IMR-90 (cell line): ENCODE measurements at regions not wholly inside any gene's neighbourhood (a gene's known extent, or its start where the extent isn't known, plus 50 kb on each side); places are given as distances from the start of the nearest gene placed in this dataset.

Experiments
- ATAC-seq: fragments of 200-7000 bp; cut with Tn5 transposase; 2 replicates; pipeline ENCODE4 v1.9.1; 2020; ENCODE audit warnings: low read depth, mild to moderate bottlenecking, moderate library complexity
- BruUV-seq: library from RNA; stranded (reverse); fragments of 400-500 nt; replicated peaks from 2 replicates; lab custom pipeline; 2021; lab: Mats Ljungman, UMichigan
- CTCF ChIA-PET: fragments of 300-600 bp; formaldehyde crosslinking; extraction: SDS; loops from one replicate; lab custom pipeline; 2021; ENCODE audit warnings: antibody characterized with exemption; lab: Yijun Ruan, JAX
- POLR2A ChIA-PET: fragments of 300-600 bp; sonication (Branson Sonifier 250); formaldehyde crosslinking; loops from one replicate; lab custom pipeline; 2022; ENCODE audit warnings: antibody characterized with exemption; ENCODE audit not compliant: unreplicated experiment; lab: Charles Lee
- DNase-seq: peaks from one replicate; pipeline ENCODE4 v3.0.0; 2013
- H2AFZ ChIP-seq: replicated peaks from 2 replicates; pipeline ENCODE3; 2013; ENCODE audit warnings: low read length, mild to moderate bottlenecking; ENCODE audit not compliant: poor library complexity
- H2AK5ac ChIP-seq: 2 replicates; pipeline ENCODE4 v1.6.1; 2013; ENCODE audit warnings: low read depth, low read length, inconsistent platforms
- H2AK9ac ChIP-seq: replicated peaks from 2 replicates; pipeline ENCODE3; 2013; ENCODE audit warnings: mild to moderate bottlenecking, low read depth, low read length, moderate library complexity; ENCODE audit not compliant: poor library complexity
- H2BK120ac ChIP-seq: 2 replicates; pipeline ENCODE4 v1.6.1; 2013; ENCODE audit warnings: low read depth, low read length, inconsistent platforms
- H2BK15ac ChIP-seq: 3 replicates; pipeline ENCODE4 v1.6.1; 2013; ENCODE audit warnings: low read depth, low read length, inconsistent platforms
- H2BK20ac ChIP-seq: 2 replicates; pipeline ENCODE4 v1.6.1; 2013; ENCODE audit warnings: low read depth, mild to moderate bottlenecking, inconsistent platforms, low read length, moderate library complexity
- H2BK5ac ChIP-seq: 2 replicates; pipeline ENCODE4 v1.6.1; 2013; ENCODE audit warnings: mild to moderate bottlenecking, low read depth, low read length, inconsistent platforms; ENCODE audit not compliant: poor library complexity, severe bottlenecking
- H3K14ac ChIP-seq: replicated peaks from 2 replicates; pipeline ENCODE4 v1.6.1; 2013; ENCODE audit warnings: low read depth, low read length, inconsistent platforms
- H3K18ac ChIP-seq: 2 replicates; pipeline ENCODE4 v1.6.1; 2013; ENCODE audit warnings: low read depth, low read length, control low read depth
- H3K23ac ChIP-seq: 2 replicates; pipeline ENCODE4 v1.6.1; 2013; ENCODE audit warnings: low read depth, low read length, inconsistent platforms
- H3K27ac ChIP-seq: 2 replicates; pipeline ENCODE4 v1.5.1; 2013; ENCODE audit warnings: mild to moderate bottlenecking, control low read depth, low read length; ENCODE audit not compliant: insufficient read depth
- H3K27me3 ChIP-seq: 2 replicates; pipeline ENCODE4 v1.6.1; 2013; ENCODE audit warnings: low read length; ENCODE audit not compliant: control insufficient read depth, insufficient read depth
- H3K36me3 ChIP-seq: 2 replicates; pipeline ENCODE4 v1.6.1; 2013; ENCODE audit warnings: low read length, mixed read lengths; ENCODE audit not compliant: control insufficient read depth, insufficient read depth
- H3K4ac ChIP-seq: 2 replicates; pipeline ENCODE4 v1.6.1; 2013; ENCODE audit warnings: low read depth, low read length, inconsistent platforms
- H3K4me1 ChIP-seq: 2 replicates; pipeline ENCODE4 v1.6.1; 2013; ENCODE audit warnings: low read length, mixed read lengths; ENCODE audit not compliant: control insufficient read depth, insufficient read depth
- H3K4me2 ChIP-seq: 2 replicates; pipeline ENCODE4 v1.6.1; 2013; ENCODE audit warnings: low read depth, mild to moderate bottlenecking, control low read depth, low read length, moderate library complexity
- H3K4me3 ChIP-seq: 2 replicates; pipeline ENCODE4 v1.5.1; 2013; ENCODE audit warnings: low read depth, mild to moderate bottlenecking, control low read depth, low read length, moderate library complexity; ENCODE audit not compliant: insufficient read depth
- H3K56ac ChIP-seq: 2 replicates; pipeline ENCODE4 v1.6.1; 2013; ENCODE audit warnings: low read length, inconsistent platforms; ENCODE audit not compliant: insufficient read depth; ENCODE audit errors: extremely low read depth
- H3K79me1 ChIP-seq, 2 experiments: 2 replicates each; pipeline ENCODE4 v1.6.1; 2013; ENCODE audit warnings: low read length in 2 of 2, inconsistent platforms in 1 of 2, low read depth in 1 of 2
- H3K9ac ChIP-seq: 2 replicates; pipeline ENCODE4 v1.6.1; 2013; ENCODE audit warnings: low read depth, low read length, control low read depth
- H3K9me1 ChIP-seq: 2 replicates; pipeline ENCODE4 v1.6.1; 2013; ENCODE audit warnings: low read length, inconsistent platforms; ENCODE audit not compliant: insufficient read depth
- H3K9me3 ChIP-seq: 2 replicates; pipeline ENCODE4 v1.6.1; 2013; ENCODE audit warnings: low read length; ENCODE audit not compliant: control insufficient read depth, insufficient read depth
- H4K20me1 ChIP-seq: 2 replicates; pipeline ENCODE4 v1.6.1; 2013; ENCODE audit warnings: low read length, inconsistent platforms; ENCODE audit not compliant: insufficient read depth
- H4K5ac ChIP-seq: 2 replicates; pipeline ENCODE4 v1.6.1; 2013; ENCODE audit warnings: mild to moderate bottlenecking, low read depth, low read length, control low read depth
- H4K8ac ChIP-seq, 2 experiments: 2 replicates each; pipeline ENCODE4 v1.6.1; 2013; ENCODE audit warnings: low read depth in 2 of 2, low read length in 2 of 2, control low read depth in 1 of 2, inconsistent platforms in 1 of 2
- H4K91ac ChIP-seq: 2 replicates; pipeline ENCODE4 v1.6.1; 2013; ENCODE audit warnings: low read depth, low read length, inconsistent platforms; ENCODE audit not compliant: insufficient read depth
- BHLHE40 ChIP-seq: fragments of 150-350 bp; IDR thresholded peaks from 2 replicates; pipeline ENCODE4 v1.6.1; 2016; ENCODE audit warnings: mild to moderate bottlenecking, low read depth, low read length
- CEBPB ChIP-seq: IDR thresholded peaks from 2 replicates; pipeline ENCODE4 v1.6.1; 2012; ENCODE audit warnings: low read depth, low read length, improper control_type of control experiment
- CHD1 ChIP-seq: IDR thresholded peaks from 2 replicates; pipeline ENCODE4 v1.6.1; 2012; ENCODE audit warnings: low read depth, low read length, improper control_type of control experiment
- CTCF ChIP-seq: conservative IDR thresholded peaks from 2 replicates; pipeline ENCODE4 v1.5.1; 2012; ENCODE audit warnings: mild to moderate bottlenecking, low read depth, low read length, improper control_type of control experiment
- ELK1 ChIP-seq: fragments of 150-350 bp; IDR thresholded peaks from 2 replicates; pipeline ENCODE4 v1.6.1; 2016; ENCODE audit warnings: low read depth, mild to moderate bottlenecking, low read length, moderate library complexity, borderline replicate concordance
- FOS ChIP-seq: fragments of 150-350 bp; IDR thresholded peaks from 2 replicates; pipeline ENCODE4 v1.6.1; 2016; ENCODE audit warnings: low read depth, low read length
- MAFK ChIP-seq: IDR thresholded peaks from 2 replicates; pipeline ENCODE4 v1.6.1; 2012; ENCODE audit warnings: low read depth, low read length, improper control_type of control experiment
- MAZ ChIP-seq: IDR thresholded peaks from 2 replicates; pipeline ENCODE4 v1.6.1; 2012; ENCODE audit warnings: low read depth, mild to moderate bottlenecking, low read length, improper control_type of control experiment, moderate library complexity, borderline replicate concordance
- MXI1 ChIP-seq: IDR thresholded peaks from 2 replicates; pipeline ENCODE4 v1.6.1; 2012; ENCODE audit warnings: low read depth, mild to moderate bottlenecking, low read length, moderate library complexity, borderline replicate concordance
- NFE2L2 ChIP-seq: fragments of 150-350 bp; IDR thresholded peaks from 2 replicates; pipeline ENCODE4 v1.6.1; 2016; ENCODE audit warnings: low read depth, mild to moderate bottlenecking, low read length
- POLR2A ChIP-seq: IDR thresholded peaks from 2 replicates; pipeline ENCODE4 v1.6.1; 2012; ENCODE audit warnings: mild to moderate bottlenecking, low read depth, low read length
- RAD21 ChIP-seq: IDR thresholded peaks from 2 replicates; pipeline ENCODE4 v1.6.1; 2012; ENCODE audit warnings: low read length, improper control_type of control experiment
- RCOR1 ChIP-seq: IDR thresholded peaks from 2 replicates; pipeline ENCODE4 v1.6.1; 2012; ENCODE audit warnings: mild to moderate bottlenecking, low read length, improper control_type of control experiment; ENCODE audit not compliant: insufficient replicate concordance
- RFX5 ChIP-seq: IDR thresholded peaks from 2 replicates; pipeline ENCODE4 v1.8.0; 2012; ENCODE audit warnings: low read depth, mild to moderate bottlenecking, low read length, moderate library complexity
- SMC3 ChIP-seq: fragments of 150-350 bp; IDR thresholded peaks from 2 replicates; pipeline ENCODE4 v1.6.1; 2016; ENCODE audit warnings: low read depth, mild to moderate bottlenecking, antibody characterized with exemption, low read length, moderate library complexity
- WGBS, 2 experiments: methylation state at CpG; one replicate each; pipeline versions ENCODE4 v1.1.5 to v1.1.7; 2013; ENCODE audit warnings: missing lambda C conversion rate in 2 of 2; ENCODE audit not compliant: insufficient read length in 1 of 2; ENCODE audit errors: extremely low coverage in 2 of 2; 5-methylcytosine and 5-hydroxymethylcytosine counted together
- dilution Hi-C: fragments of 300-500 bp; cut with HindIII; formaldehyde crosslinking; loops from one replicate; pipeline ENCODE4 v1.14.3; 2018; ENCODE audit warnings: low sequenced_read_pairs; ENCODE audit not compliant: unreplicated experiment
- in situ Hi-C: fragments of 300-500 bp; cut with MboI; formaldehyde crosslinking; loops from 3 replicates; pipeline ENCODE4 v1.14.3; 2019; ENCODE audit warnings: low sequenced_read_pairs, inconsistent platforms, mixed read lengths
- intact Hi-C: fragments of 100-400 bp; cut with micrococcal nuclease; formaldehyde crosslinking; loops from 2 replicates; pipeline ENCODE4 v1.10.0; 2022
- TF ChIP-seq, protein P1 (sequence below): fragments of 150-350 bp; IDR thresholded peaks from 2 replicates; pipeline ENCODE4 v1.6.1; 2017; ENCODE audit warnings: mild to moderate bottlenecking, antibody characterized with exemption, low read length, low read depth

- TF ChIP-seq CEBPB, result no peak
- TF ChIP-seq CTCF, result no peak
- no peak for TF ChIP-seq CHD1
- no peak for TF ChIP-seq RAD21
- no peak for TF ChIP-seq BHLHE40
- no peak for TF ChIP-seq MAFK
- TF ChIP-seq MAZ, result no peak
- TF ChIP-seq RFX5, result no peak
- TF ChIP-seq POLR2A, result no peak
- TF ChIP-seq NFE2L2, result no peak
- no peak for TF ChIP-seq SMC3
- no peak for TF ChIP-seq RCOR1
- no peak for TF ChIP-seq ELK1
- TF ChIP-seq MXI1, result no peak
- no peak for TF ChIP-seq FOS
- TF ChIP-seq, protein P1, sequence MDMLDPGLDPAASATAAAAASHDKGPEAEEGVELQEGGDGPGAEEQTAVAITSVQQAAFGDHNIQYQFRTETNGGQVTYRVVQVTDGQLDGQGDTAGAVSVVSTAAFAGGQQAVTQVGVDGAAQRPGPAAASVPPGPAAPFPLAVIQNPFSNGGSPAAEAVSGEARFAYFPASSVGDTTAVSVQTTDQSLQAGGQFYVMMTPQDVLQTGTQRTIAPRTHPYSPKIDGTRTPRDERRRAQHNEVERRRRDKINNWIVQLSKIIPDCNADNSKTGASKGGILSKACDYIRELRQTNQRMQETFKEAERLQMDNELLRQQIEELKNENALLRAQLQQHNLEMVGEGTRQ, result no peak
Observed at GRCh38 chr16:11476676-11477075, 110.0 kb downstream of the LITAF start.

More at GRCh38 chr16:11476676-11477075, 110.0 kb downstream of the LITAF start:
- Histone ChIP-seq H3K79me1 (no peaks in the 10 kb centered on the region), H3K4me2 (no peak overlapping the region), H2BK120ac (no peak overlapping the region), H3K4me1 (no peaks in the 10 kb centered on the region), H2AK5ac (0 out of 2 replicates have a peak overlapping the region, but pooled peaks have one; percentile 24), H2BK20ac (no peak overlapping the region), H3K9me3 (no peaks in the 10 kb centered on the region), H2BK15ac (no peak overlapping the region), H3K27ac (no peak overlapping the region), H3K14ac (no peak overlapping the region), H2AK9ac (no peak overlapping the region), H3K4me3 (no peak overlapping the region), H4K20me1 (no peaks in the 10 kb centered on the region), H4K8ac (no peak overlapping the region), H3K9me1 (peaks cover 3% of the 10 kb centered on the region; the same call in 1 of the 2 replicates), H3K18ac (no peak overlapping the region), H4K5ac (no peak overlapping the region), H3K23ac (no peak overlapping the region), H3K36me3 (no peaks in the 10 kb centered on the region), H3K9ac (no peak overlapping the region), H3K56ac (no peak overlapping the region), H2AFZ (no peak overlapping the region), H4K91ac (no peak overlapping the region), H2BK5ac (no peak overlapping the region), H3K27me3 (peaks cover 2% of the 10 kb centered on the region; the same call in 1 of the 2 replicates), H3K4ac (no peak overlapping the region)
- no TSS peak for BruUV-seq
- CTCF ChIA-PET, result no interaction called here
- dilution Hi-C loops, result no loop called here
- intact Hi-C loops, result loop anchor here (10.0 kb wide), 1 partner anchor 52 kb away; no protein-coding TSS in a partner anchor
- ATAC-seq (no peak), DNase-seq (no peak)
- POLR2A ChIA-PET, result no interaction called here
- in situ Hi-C loops, result no loop called here
- WGBS, 2 experiments, result 70% methylated on average over 6 of the region's 14 CpGs; no CpG with 5 or more reads in 1 of the 2 experiments
